Liver (tissue), 3 donors: ENCODE measurements at regions not wholly inside any gene's neighbourhood (a gene's known extent, or its start where the extent isn't known, plus 50 kb on each side); places are given as distances from the start of the nearest gene placed in this dataset.

Experiments
- FOXA1 ChIP-seq: IDR thresholded peaks from 2 replicates; pipeline ENCODE4 v1.6.1; 2016; ENCODE audit warnings: antibody characterized with exemption
- RAD21 ChIP-seq, 2 donors: IDR thresholded peaks; 2 replicates each; pipeline ENCODE4 v1.6.1; 2016; ENCODE audit warnings: antibody characterized with exemption in 2 of 2, mild to moderate bottlenecking in 2 of 2
- SP1 ChIP-seq: IDR thresholded peaks from 2 replicates; pipeline ENCODE4 v1.6.1; 2018; ENCODE audit warnings: antibody characterized with exemption, mild to moderate bottlenecking
- TAF1 ChIP-seq: conservative IDR thresholded peaks from 2 replicates; pipeline ENCODE4 v1.6.1; 2016; ENCODE audit warnings: antibody characterized with exemption, mild to moderate bottlenecking
- YY1 ChIP-seq: IDR thresholded peaks from 2 replicates; pipeline ENCODE4 v1.6.1; 2016; ENCODE audit warnings: antibody characterized with exemption, mild to moderate bottlenecking
- TF ChIP-seq, protein P1 (sequence below): fragments of 150-350 bp; IDR thresholded peaks from 2 replicates; pipeline ENCODE4 v1.5.1; 2017; ENCODE audit warnings: improper control_type of control experiment, low read depth, low read length; ENCODE audit not compliant: missing input control
- TF ChIP-seq, protein P2 (sequence below): IDR thresholded peaks from 2 replicates; pipeline ENCODE4 v1.6.1; 2016; ENCODE audit warnings: antibody characterized with exemption
- donor health status: healthy.
- donor health status: healthy.

DNA sequence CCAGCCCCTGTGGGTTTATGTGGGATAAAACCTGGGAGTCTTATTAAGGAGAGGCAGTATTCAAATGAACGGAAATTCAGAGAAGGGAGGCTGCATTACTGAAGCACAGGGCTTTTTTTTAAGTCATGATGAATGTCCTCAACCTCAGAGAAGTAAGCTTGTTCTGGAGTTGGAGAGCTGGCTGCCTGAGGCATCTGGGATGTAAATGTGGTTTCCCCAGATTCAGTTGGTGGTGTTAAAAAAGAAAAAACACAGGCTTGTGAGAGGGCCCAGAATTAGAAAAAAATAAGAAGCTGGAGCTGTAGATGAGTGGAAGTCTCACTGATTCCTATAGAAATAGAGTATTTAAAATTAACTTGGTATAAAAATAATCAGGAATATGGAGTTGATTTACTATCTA is 64.0 kb upstream of the GPR12 start:
- TF ChIP-seq TAF1 (no peak), SP1 (no peak), FOXA1 (no peak), RAD21 (IDR thresholded peaks at IDR 0.05) (no peak), YY1 (no peak)
- TF ChIP-seq, protein P1, sequence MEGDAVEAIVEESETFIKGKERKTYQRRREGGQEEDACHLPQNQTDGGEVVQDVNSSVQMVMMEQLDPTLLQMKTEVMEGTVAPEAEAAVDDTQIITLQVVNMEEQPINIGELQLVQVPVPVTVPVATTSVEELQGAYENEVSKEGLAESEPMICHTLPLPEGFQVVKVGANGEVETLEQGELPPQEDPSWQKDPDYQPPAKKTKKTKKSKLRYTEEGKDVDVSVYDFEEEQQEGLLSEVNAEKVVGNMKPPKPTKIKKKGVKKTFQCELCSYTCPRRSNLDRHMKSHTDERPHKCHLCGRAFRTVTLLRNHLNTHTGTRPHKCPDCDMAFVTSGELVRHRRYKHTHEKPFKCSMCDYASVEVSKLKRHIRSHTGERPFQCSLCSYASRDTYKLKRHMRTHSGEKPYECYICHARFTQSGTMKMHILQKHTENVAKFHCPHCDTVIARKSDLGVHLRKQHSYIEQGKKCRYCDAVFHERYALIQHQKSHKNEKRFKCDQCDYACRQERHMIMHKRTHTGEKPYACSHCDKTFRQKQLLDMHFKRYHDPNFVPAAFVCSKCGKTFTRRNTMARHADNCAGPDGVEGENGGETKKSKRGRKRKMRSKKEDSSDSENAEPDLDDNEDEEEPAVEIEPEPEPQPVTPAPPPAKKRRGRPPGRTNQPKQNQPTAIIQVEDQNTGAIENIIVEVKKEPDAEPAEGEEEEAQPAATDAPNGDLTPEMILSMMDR: no peak
- TF ChIP-seq, protein P2, sequence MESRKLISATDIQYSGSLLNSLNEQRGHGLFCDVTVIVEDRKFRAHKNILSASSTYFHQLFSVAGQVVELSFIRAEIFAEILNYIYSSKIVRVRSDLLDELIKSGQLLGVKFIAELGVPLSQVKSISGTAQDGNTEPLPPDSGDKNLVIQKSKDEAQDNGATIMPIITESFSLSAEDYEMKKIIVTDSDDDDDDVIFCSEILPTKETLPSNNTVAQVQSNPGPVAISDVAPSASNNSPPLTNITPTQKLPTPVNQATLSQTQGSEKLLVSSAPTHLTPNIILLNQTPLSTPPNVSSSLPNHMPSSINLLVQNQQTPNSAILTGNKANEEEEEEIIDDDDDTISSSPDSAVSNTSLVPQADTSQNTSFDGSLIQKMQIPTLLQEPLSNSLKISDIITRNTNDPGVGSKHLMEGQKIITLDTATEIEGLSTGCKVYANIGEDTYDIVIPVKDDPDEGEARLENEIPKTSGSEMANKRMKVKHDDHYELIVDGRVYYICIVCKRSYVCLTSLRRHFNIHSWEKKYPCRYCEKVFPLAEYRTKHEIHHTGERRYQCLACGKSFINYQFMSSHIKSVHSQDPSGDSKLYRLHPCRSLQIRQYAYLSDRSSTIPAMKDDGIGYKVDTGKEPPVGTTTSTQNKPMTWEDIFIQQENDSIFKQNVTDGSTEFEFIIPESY: no peak
